ENCODE measurements at regions not wholly inside any gene's neighbourhood (a gene's known extent, or its start where the extent isn't known, plus 50 kb on each side); places are given as distances from the start of the nearest gene placed in this dataset.
A peak's percentile ranks its signal among the peaks of the same experiment; 100 is the strongest.
"Not testable (repeated sequence)": the region's sequence is repeated elsewhere in the genome, so short reads cannot be mapped to it uniquely, and the experiment has no call there.

- not testable (repeated sequence) for DNase-seq
Measured at GRCh38 chr6:112887424-112887823, 540.3 kb downstream of the RFPL4B start.

- DNase-seq: no peak
Measured at GRCh38 chr6:112899541-112899940, 552.4 kb downstream of the RFPL4B start.

GRCh38 chr6:112903361-112903760 is 556.2 kb downstream of the RFPL4B start:
- DNase-seq: no peak

GRCh38 chr6:112906726-112907125 is 559.6 kb downstream of the RFPL4B start:
- peak; percentile 62 for DNase-seq

- peak; percentile 75 for DNase-seq
Measured at GRCh38 chr6:112909781-112910180, 562.7 kb downstream of the RFPL4B start.

GRCh38 chr6:112910256-112910655 is 563.1 kb downstream of the RFPL4B start:
- peak; percentile 64 for DNase-seq

GRCh38 chr6:112911959-112912358 is 564.8 kb downstream of the RFPL4B start:
- DNase-seq: peak; percentile 17

GRCh38 chr6:112912416-112913101 is 565.4 kb downstream of the RFPL4B start:
- DNase-seq: peak; percentile 44

GRCh38 chr6:112919744-112920143 is 572.6 kb downstream of the RFPL4B start:
- not testable (repeated sequence) for DNase-seq

- DNase-seq: no peak
Measured at GRCh38 chr6:112920994-112921393, 573.9 kb downstream of the RFPL4B start.

GRCh38 chr6:112923940-112924587 is 576.9 kb downstream of the RFPL4B start:
- DNase-seq: no peak

GRCh38 chr6:112925702-112926101 is 578.6 kb downstream of the RFPL4B start:
- no peak for DNase-seq

- DNase-seq: peak; percentile 19
Measured at GRCh38 chr6:112927641-112928320, 580.7 kb downstream of the RFPL4B start.

GRCh38 chr6:112929641-112930040 is 582.5 kb downstream of the RFPL4B start:
- DNase-seq: no peak

GRCh38 chr6:112931832-112932231 is 584.7 kb downstream of the RFPL4B start:
- peak; percentile 84 for DNase-seq

- DNase-seq: peak; percentile 9
Measured at GRCh38 chr6:112933947-112934346, 586.8 kb downstream of the RFPL4B start.

- no peak for DNase-seq
Measured at GRCh38 chr6:112934433-112935327, 587.5 kb downstream of the RFPL4B start.

- no peak for DNase-seq
Measured at GRCh38 chr6:112935402-112936078, 588.4 kb downstream of the RFPL4B start.

GRCh38 chr6:112936079-112936472 is 588.9 kb downstream of the RFPL4B start:
- no peak for DNase-seq

- peak; percentile 52 for DNase-seq
Measured at GRCh38 chr6:112936504-112936903, 589.4 kb downstream of the RFPL4B start.

GRCh38 chr6:112937690-112938089 is 590.6 kb downstream of the RFPL4B start:
- DNase-seq: not testable (repeated sequence)

GRCh38 chr6:112938650-112939049 is 591.5 kb downstream of the RFPL4B start:
- no peak for DNase-seq
